DND-41 (cell line): ENCODE measurements at regions not wholly inside any gene's neighbourhood (a gene's known extent, or its start where the extent isn't known, plus 50 kb on each side); places are given as distances from the start of the nearest gene placed in this dataset.
"Not testable (repeated sequence)": the region's sequence is repeated elsewhere in the genome, so short reads cannot be mapped to it uniquely, and the experiment has no call there.

Experiments used
- ATAC-seq: fragments of 200-7000 bp; cut with Tn5 transposase; 3 replicates; pipeline ENCODE4 v1.9.1; 2021; ENCODE audit warnings: low read depth; ENCODE audit not compliant: insufficient read depth
- DNase-seq: peaks from one replicate; pipeline ENCODE4 v3.0.0-alpha.2; 2020
- H2AFZ ChIP-seq: 2 replicates; pipeline ENCODE4 v1.6.0; 2012; ENCODE audit warnings: low read depth, low read length
- H3K27ac ChIP-seq: 2 replicates; pipeline ENCODE4 v1.5.1; 2012; ENCODE audit warnings: low read length, inconsistent platforms
- H3K27me3 ChIP-seq: fragments of 200-600 bp; sonication (generic); 2 replicates; pipeline ENCODE4 v1.6.0; 2012; ENCODE audit warnings: low read length, mild to moderate bottlenecking, inconsistent platforms; ENCODE audit not compliant: insufficient read depth, poor library complexity
- H3K36me3 ChIP-seq: 2 replicates; pipeline ENCODE4 v1.5.1; 2012; ENCODE audit warnings: low read length, inconsistent platforms; ENCODE audit not compliant: insufficient read depth
- H3K4me1 ChIP-seq: 2 replicates; pipeline ENCODE4 v1.5.1; 2012; ENCODE audit warnings: mild to moderate bottlenecking, low read length; ENCODE audit not compliant: insufficient read depth
- H3K4me2 ChIP-seq: 2 replicates; pipeline ENCODE4 v1.6.0; 2012; ENCODE audit warnings: mild to moderate bottlenecking, moderate library complexity, low read length, inconsistent platforms; ENCODE audit not compliant: insufficient read depth
- H3K4me3 ChIP-seq, 2 experiments: fragments of 200-600 bp in 1 of 2; shearing (Covaris generic) in 1 of 2; 2 replicates each; pipeline ENCODE4 v1.5.1; 2012 to 2016; ENCODE audit warnings: inconsistent platforms in 2 of 2, low read length in 2 of 2, mild to moderate bottlenecking in 2 of 2, low read depth in 1 of 2, moderate library complexity in 1 of 2
- H3K79me2 ChIP-seq: 2 replicates; pipeline ENCODE4 v1.6.0; 2012; ENCODE audit warnings: low read length, inconsistent platforms; ENCODE audit not compliant: insufficient read depth
- H3K9ac ChIP-seq: 2 replicates; pipeline ENCODE4 v1.6.0; 2012; ENCODE audit warnings: low read depth, mild to moderate bottlenecking, inconsistent platforms, low read length, moderate library complexity
- H3K9me3 ChIP-seq: 2 replicates; pipeline ENCODE4 v1.5.1; 2012; ENCODE audit warnings: low read length, moderate library complexity, mild to moderate bottlenecking, inconsistent platforms; ENCODE audit not compliant: insufficient read depth, severe bottlenecking
- H4K20me1 ChIP-seq: 2 replicates; pipeline ENCODE4 v1.6.0; 2012; ENCODE audit warnings: low read length; ENCODE audit not compliant: insufficient read depth
- EZH2 ChIP-seq: IDR thresholded peaks from 3 replicates; pipeline ENCODE4 v1.6.1; 2012; ENCODE audit warnings: borderline replicate concordance, low read depth, mild to moderate bottlenecking, moderate library complexity, low read length, inconsistent platforms; ENCODE audit not compliant: severe bottlenecking
- TF ChIP-seq, protein P1 (sequence below): IDR thresholded peaks from 2 replicates; pipeline ENCODE4 v1.5.1; 2012; ENCODE audit warnings: borderline replicate concordance, low read length, moderate library complexity, mild to moderate bottlenecking; ENCODE audit not compliant: poor library complexity, severe bottlenecking; ENCODE audit errors: extremely low read depth

DNA sequence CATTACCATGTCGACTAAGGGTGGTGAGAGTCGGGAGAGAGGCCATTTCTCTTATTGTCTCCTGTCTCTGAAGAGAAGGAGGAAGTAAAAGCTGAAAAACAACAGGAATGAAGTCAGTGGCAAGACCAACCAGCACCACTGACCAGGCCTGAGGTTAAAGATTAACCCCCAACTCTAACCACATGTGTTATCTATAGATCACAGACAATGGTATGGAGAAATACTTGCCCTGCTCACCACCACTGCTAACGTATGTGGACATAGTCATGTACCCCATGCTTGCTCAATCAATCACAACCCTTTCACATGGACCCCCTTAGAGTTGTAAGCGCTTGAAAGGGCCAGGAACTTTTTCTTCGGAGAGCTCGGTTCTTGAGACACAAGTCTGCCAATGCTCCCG lies 690.9 kb upstream of the LMO3 start:
- H3K36me3 ChIP-seq, result no peaks in the 10 kb centered on the region
- no peak overlapping the region for H3K27ac ChIP-seq
- no peak overlapping the region for H3K4me2 ChIP-seq
- no peaks in the 10 kb centered on the region for H3K79me2 ChIP-seq
- DNase-seq (no peak), ATAC-seq (no peak)
- H3K9me3 ChIP-seq, result peaks cover 7% of the 10 kb centered on the region
- no peak overlapping the region for H2AFZ ChIP-seq
- H3K9ac ChIP-seq, result no peak overlapping the region
- no peak overlapping the region for H3K4me3 ChIP-seq
- no peaks in the 10 kb centered on the region for H3K4me1 ChIP-seq
- no peaks in the 10 kb centered on the region for H3K27me3 ChIP-seq
- no peaks in the 10 kb centered on the region for H4K20me1 ChIP-seq
- TF ChIP-seq, protein P1, sequence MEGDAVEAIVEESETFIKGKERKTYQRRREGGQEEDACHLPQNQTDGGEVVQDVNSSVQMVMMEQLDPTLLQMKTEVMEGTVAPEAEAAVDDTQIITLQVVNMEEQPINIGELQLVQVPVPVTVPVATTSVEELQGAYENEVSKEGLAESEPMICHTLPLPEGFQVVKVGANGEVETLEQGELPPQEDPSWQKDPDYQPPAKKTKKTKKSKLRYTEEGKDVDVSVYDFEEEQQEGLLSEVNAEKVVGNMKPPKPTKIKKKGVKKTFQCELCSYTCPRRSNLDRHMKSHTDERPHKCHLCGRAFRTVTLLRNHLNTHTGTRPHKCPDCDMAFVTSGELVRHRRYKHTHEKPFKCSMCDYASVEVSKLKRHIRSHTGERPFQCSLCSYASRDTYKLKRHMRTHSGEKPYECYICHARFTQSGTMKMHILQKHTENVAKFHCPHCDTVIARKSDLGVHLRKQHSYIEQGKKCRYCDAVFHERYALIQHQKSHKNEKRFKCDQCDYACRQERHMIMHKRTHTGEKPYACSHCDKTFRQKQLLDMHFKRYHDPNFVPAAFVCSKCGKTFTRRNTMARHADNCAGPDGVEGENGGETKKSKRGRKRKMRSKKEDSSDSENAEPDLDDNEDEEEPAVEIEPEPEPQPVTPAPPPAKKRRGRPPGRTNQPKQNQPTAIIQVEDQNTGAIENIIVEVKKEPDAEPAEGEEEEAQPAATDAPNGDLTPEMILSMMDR, result no peak
- no peak for TF ChIP-seq EZH2

DNA sequence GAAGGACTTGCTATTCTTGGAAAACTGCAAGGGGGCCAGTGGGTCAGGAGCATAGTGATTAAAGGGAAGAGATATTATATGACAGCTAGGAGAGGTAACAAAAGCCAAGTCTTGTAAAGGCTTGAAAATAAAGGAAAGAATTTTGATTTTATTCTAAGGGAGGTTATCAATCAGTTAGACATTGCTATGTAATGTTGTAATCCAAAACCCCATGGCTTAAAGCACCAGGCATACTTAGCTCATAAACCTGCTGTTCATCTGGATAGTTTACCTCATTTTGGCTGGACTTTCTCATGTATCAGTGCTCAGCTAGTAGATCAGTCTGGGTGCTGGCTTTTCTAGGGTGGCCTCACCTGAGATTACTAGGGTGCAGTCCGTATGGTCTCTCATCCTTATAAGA lies 680.9 kb upstream of the LMO3 start:
- no peak for ATAC-seq
- no peaks in the 10 kb centered on the region for H3K27me3 ChIP-seq
- H3K9ac ChIP-seq, result no peak overlapping the region
- no peak for TF ChIP-seq EZH2
- TF ChIP-seq, protein P1, result no peak
- H3K4me2 ChIP-seq, result no peak overlapping the region
- no peak overlapping the region for H3K4me3 ChIP-seq
- H4K20me1 ChIP-seq, result no peaks in the 10 kb centered on the region
- no peak overlapping the region for H2AFZ ChIP-seq
- no peak for DNase-seq
- H3K27ac ChIP-seq, result no peak overlapping the region
- no peaks in the 10 kb centered on the region for H3K9me3 ChIP-seq
- H3K4me1 ChIP-seq, result no peaks in the 10 kb centered on the region
- no peaks in the 10 kb centered on the region for H3K36me3 ChIP-seq
- no peaks in the 10 kb centered on the region for H3K79me2 ChIP-seq

DNA sequence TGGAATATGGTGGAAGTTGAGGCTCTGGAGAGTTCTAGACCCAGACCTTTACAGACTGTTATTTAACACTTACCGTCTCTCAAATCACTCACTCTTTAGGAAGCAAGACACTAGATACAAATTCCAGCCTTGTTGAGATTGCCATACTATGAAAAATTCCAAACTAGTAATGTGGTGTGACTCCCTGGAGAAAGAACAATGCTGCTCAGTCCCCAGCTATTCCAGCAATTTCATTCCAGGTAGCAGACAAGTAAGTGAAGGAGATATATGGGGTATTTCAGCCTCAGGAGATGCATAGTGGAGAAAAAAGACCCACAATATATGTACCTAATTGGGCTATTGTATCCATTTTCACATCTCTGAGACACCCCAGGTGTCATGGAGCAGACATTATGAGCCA lies 678.9 kb upstream of the LMO3 start:
- Histone ChIP-seq H3K4me1 (no peaks in the 10 kb centered on the region), H3K9me3 (no peaks in the 10 kb centered on the region), H2AFZ (no peak overlapping the region), H3K4me2 (no peak overlapping the region), H3K4me3 (no peak overlapping the region), H3K36me3 (no peaks in the 10 kb centered on the region), H3K27ac (no peak overlapping the region), H3K79me2 (no peaks in the 10 kb centered on the region), H4K20me1 (no peaks in the 10 kb centered on the region), H3K9ac (no peak overlapping the region), H3K27me3 (no peaks in the 10 kb centered on the region)
- ATAC-seq, result no peak
- DNase-seq, result no peak
- no peak for TF ChIP-seq EZH2
- TF ChIP-seq, protein P1, result no peak

DNA sequence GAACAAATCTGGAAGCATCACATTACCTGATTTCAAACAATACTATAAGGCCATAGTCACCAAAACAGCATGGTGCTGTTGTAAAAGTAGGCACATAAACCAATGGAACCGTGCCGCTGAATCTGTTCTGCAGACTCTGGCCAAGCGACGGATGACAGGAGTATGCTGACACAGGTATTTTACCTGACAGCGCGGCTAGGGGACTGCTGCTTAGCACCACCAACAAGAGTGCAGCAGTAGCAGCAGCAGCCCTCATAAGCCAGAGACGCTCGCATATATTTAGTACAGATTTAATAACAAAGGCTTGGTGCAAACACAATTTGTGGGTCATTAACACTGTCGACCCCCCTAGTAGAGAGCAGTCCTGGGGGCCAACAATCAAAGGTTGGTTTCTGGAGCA lies 677.6 kb upstream of the LMO3 start:
- Histone ChIP-seq H3K27me3 (no peaks in the 10 kb centered on the region), H3K79me2 (no peaks in the 10 kb centered on the region), H3K4me3 (no peak overlapping the region), H3K9ac (no peak overlapping the region), H3K4me2 (no peak overlapping the region), H3K27ac (no peak overlapping the region), H3K36me3 (no peaks in the 10 kb centered on the region), H3K4me1 (no peaks in the 10 kb centered on the region), H3K9me3 (no peaks in the 10 kb centered on the region), H4K20me1 (no peaks in the 10 kb centered on the region), H2AFZ (no peak overlapping the region)
- DNase-seq (no peak), ATAC-seq (no peak)
- TF ChIP-seq, protein P1, result no peak
- no peak for TF ChIP-seq EZH2

DNA sequence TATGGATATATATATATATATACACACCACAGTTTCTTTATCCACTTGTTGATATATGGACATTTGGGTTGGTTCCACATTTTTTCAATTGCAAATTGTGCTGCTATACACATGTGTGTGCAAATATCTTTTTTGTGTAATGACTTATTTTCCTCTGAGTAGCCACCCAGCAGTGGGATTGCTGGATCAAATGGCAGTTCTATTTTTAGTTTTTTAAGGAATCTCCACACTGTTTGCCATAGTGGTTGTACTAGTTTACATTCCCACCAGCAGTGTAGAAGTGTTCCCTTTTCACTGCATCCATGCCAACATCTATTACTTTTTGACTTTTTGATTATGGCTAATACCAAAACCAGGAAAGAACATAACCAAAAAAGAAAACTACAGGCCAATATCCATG lies 676.2 kb upstream of the LMO3 start:
- DNase-seq, result not testable (repeated sequence)

More for the DNA sequence above, 676.2 kb upstream of the LMO3 start:
- H3K27me3 ChIP-seq, H3K36me3 ChIP-seq, H3K4me3 ChIP-seq, H3K9me3 ChIP-seq, H2AFZ ChIP-seq, H3K27ac ChIP-seq, H4K20me1 ChIP-seq, H3K79me2 ChIP-seq, ATAC-seq, H3K9ac ChIP-seq, H3K4me2 ChIP-seq, H3K4me1 ChIP-seq: not testable (repeated sequence)
